OCI-LY3 (cell line): ENCODE measurements at regions not wholly inside any gene's neighbourhood (a gene's known extent, or its start where the extent isn't known, plus 50 kb on each side); places are given as distances from the start of the nearest gene placed in this dataset.

Experiments
- CTCF ChIP-seq: fragments of 200-600, 300-600 bp; sonication (generic); IDR thresholded peaks from 2 replicates; pipeline ENCODE4 v1.5.1; 2014; ENCODE audit warnings: antibody characterized with exemption, low read length, low read depth
- EZH2phosphoT487 ChIP-seq: fragments of 200-600 bp; shearing (Covaris generic); IDR thresholded peaks from 2 replicates; pipeline ENCODE4 v1.6.1; 2018; ENCODE audit warnings: antibody characterized with exemption, mixed run types, low read depth

GRCh38 chr20:46814366-46815232 lies 80.0 kb upstream of the EYA2 start:
- TF ChIP-seq CTCF (no peak), EZH2phosphoT487 (no peak)
